ENCODE measurements at regions not wholly inside any gene's neighbourhood (a gene's known extent, or its start where the extent isn't known, plus 50 kb on each side); places are given as distances from the start of the nearest gene placed in this dataset.

- no peak for TF ChIP-seq CTCF (IDR thresholded peaks at IDR 0.05)
- no peak for TF ChIP-seq POLR2A (IDR thresholded peaks at IDR 0.05)
Observed at GRCh38 chr6:95294043-95294442, 283.3 kb upstream of the MANEA start.
